Astrocyte of the hippocampus (primary cell): ENCODE measurements at regions not wholly inside any gene's neighbourhood (a gene's known extent, or its start where the extent isn't known, plus 50 kb on each side); places are given as distances from the start of the nearest gene placed in this dataset.

Experiments used
- DNase-seq: peaks from one replicate; pipeline ENCODE4 v3.0.0; 2011; ENCODE audit warnings: low read depth, low spot score

DNA sequence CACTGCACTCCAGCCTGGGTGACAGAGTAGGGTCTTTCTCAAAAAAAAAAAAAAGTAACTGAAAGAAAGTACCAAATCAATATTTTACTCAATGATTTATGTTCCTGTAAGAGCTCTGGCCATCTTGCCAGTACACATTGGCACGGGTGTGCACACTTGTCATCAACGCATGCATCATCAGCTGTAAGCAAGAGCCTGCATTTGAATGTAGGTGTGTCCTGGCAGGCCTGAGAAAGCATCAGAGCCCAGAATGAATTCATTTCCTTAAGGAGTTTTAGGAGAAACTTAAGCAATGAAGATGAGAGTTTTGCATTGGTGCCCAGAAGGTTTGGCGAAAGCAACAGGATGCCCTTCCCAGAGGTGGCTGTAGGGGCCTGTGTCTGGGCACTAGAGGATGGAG, 88.5 kb upstream of the FZD10 start:
- no peak for DNase-seq

DNA sequence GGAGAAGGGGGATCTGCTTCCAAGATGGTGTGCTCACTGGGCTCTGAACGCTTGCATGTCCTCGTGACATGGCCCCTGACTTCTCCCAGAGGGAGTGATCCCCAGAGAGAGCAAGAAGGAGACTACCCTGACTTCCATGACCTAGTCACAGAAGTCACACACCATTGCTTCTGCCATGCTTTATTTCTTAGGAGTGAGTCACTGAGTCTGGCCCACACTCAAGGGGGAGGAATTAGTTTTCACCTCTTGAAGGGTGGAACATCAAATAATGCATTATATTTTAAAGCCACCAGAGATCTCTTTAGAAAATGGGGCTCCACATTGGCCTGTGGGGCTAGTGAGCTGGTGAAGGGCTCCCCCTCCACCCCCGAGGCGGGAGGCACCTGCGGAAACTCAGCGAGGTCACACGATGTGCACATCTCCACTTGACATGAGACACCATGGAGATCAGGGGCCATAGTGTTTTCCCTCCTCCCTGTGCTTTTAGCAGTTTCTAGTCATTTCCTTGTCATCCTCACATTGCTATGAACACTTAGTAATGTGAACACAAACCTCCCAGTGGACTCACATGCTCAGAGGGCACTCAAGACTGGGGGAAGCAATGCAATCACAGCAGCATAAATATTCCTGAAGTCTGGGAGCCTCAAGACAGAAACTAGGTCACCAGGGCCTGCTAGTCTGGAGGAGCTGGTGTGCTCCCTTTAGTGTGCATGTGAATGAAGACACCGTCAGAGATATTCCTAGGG, 87.4 kb upstream of the FZD10 start:
- no peak for DNase-seq

DNA sequence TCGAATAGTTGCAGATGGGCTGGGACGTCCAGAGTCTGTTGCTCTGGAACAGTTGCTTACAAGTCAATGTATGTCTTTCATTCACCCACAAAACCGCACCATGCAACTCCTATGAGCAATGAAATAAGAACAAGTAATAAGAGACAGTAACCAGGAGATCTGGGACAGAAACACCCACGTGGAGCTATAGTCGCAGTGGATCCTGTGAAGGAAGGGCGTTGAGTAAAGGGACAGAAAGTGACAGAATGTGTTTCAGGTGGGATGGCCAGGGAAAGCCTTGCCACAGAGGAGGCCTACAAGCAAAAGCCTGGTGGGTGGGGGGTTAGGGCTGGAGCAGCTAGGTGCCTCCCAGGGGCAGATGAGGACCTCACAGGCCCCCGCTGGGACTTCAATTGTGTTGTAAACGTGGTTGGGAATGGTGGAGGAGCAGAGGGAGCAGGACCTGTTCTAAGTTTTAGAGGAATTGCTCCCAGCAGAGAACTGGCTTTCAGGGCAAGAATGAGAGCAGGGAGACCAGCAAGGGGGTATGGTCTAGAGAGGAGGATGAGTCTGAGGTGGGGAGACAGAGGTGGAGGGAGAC, 86.7 kb upstream of the FZD10 start:
- no peak for DNase-seq

DNA sequence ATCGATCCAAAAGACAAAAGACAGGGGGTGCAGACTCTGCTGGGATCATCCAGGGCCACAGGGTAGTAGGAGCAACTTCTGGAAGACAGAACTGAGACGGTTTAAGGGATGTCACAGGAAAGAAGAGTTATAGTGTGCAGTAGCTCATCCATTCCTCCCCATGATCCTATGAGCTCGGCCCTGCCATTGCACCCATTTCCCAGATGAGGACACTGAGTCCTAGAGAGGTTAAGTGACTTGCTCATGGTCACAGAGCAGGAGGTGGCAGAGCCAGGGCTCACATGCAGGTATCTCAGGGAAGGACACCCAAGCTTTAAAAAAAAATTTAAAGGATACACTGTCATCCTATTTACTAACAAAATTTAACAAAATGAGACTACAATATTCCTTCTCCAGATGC, 86.1 kb upstream of the FZD10 start:
- DNase-seq = no peak

DNA sequence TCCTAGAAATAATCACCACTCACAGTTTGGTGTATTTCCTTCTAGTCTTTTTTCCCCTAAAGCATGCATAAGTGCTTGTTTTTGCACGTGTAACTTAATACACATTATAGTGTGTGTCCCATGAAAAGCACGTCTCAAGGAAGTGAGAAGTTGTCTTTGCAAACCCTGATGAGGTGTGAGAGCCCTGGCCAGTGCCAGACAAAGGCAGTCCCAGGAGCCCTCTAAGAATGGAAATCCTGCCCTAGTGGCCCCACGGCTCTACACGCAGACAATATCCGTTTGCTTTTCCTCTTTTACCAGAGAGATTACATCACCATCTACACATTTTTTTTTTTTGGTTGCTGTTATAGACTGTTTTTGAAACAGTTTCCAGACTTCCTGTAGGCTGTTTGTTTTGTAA, 85.5 kb upstream of the FZD10 start:
- no peak for DNase-seq

DNA sequence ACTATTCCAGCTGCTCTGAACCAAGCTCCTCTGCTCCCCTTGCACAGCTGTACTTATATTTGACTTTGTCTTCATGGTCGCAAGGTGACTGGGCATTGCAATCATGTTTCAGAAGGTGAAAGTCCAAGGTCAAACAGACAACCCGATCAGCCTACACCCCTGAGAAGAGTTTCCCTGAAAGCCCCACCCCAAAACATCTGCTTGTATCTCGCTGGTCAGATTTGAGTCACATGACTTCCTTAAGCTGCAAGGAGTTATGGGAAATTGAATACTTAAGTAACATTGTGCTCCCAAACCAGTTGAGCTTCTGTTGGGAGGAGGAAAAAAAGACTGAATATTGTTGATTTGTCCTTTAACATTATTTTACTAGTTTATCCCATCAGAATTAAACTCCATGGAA, 83.4 kb upstream of the FZD10 start:
- DNase-seq = no peak

- DNase-seq = no peak
These were observed 83.0 kb upstream of the FZD10 start for GRCh38 chr12:130079279-130079678.

DNA sequence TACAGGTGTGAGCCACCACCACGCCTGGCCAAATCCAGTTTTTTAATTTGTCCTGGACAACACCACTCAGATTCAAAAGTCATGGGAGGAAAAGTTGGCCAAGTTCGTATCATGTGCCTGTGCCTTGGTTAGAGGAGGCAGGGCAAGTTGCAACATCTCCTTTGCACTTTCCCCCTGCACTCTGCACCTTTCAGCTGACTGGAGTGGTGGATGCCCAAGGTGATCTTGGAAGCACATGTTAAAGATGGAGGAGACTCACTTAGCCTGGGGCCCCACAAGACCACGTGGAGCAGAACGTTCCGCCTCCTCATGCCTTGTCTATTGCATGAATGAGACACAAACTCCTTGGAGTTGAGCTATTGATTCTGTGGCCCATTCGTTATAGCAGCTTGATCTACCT, 82.1 kb upstream of the FZD10 start:
- DNase-seq = no peak

DNA sequence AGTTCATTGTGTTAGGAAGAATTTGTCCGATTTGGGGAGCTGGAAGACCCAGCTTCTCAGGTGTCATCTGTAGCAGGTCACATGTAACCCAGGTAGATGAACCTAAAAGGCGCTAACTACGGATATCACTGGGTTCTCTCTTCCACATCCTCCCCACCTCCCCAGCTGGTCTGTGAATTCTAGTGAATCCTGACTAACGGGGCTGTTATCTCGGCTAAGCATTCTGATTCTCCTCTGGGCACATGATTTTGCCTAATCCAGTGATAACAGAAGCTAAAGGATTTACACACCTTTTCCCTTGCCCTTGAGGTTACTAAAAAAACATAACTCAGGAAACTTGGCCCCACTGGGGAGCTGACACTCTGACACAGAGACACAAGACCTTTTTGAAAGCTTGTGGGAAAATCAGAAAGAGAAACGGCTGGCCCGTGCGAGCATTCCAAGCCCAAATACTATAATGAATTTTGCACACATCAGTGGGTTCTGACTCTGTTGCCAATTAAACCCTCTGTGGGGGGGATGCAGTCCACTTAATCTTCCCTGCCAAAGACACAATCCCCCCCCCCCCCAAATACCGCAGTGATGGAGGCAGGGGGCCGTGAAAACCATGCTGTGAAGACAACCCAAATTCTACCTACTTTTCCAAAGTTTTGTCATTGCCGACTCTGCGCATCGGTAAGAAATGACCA, 81.0 kb upstream of the FZD10 start:
- no peak for DNase-seq

DNA sequence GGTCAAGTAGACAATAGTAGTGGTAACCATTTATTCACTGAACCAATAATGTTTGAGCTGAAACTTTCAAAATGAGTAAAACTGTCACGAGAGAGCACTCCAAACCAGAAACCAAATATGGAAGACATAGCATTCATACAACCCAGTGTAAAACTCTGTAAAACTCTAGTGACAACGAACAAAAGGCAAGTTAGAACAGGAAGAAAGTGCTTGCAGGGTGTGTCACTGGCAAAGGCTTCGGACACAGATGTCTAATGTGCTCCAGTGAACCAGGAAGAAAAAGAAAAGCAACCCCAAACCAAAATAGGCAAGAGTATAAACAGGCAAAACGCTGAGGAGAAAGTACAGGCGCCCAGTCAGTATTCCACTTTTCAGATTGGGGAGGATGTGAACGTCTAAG, 79.3 kb upstream of the FZD10 start:
- DNase-seq = no peak

- DNase-seq = no peak
These were observed 78.5 kb upstream of the FZD10 start for GRCh38 chr12:130083734-130084133.

GRCh38 chr12:130084359-130084758, 77.9 kb upstream of the FZD10 start:
- DNase-seq = no peak

DNA sequence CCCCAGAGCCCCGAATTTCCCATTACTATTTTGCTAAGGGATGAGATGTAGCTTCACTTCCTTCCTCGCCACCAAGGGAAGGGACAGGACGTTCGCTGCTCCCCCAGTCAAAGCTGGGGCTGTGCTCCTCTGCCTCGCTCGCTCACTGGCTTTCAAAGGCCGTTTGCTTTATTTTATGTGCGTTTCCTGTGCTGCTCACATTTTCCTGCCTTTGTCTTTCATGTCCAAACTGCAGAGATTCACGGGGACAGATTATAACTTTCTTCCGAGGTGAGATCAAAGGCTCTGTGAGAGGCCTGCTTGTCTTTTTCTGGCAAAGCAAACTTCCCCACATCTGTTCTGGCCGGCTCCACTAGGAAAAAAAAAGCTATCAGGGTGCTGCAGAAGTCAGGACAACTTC, 76.0 kb upstream of the FZD10 start:
- no peak for DNase-seq

DNA sequence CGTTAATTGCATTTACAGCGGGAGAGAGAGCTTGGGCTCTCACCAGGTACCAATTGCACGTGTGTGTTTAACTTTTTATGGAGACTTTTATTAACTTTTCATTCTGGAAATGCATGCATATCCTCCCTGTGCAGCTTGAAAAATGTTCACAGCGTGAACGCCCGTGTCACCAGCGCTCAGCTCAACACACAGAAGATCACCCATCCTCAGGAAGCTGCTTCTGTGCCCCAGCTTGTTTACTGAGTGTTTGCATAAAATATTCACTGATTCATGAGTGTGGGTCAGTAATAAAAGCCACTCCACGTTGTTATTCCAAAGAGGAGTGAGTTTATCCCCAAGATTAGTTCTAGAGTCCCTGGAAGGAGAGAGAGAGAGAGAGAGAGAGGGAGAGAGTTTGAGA, 75.5 kb upstream of the FZD10 start:
- DNase-seq = no peak

DNA sequence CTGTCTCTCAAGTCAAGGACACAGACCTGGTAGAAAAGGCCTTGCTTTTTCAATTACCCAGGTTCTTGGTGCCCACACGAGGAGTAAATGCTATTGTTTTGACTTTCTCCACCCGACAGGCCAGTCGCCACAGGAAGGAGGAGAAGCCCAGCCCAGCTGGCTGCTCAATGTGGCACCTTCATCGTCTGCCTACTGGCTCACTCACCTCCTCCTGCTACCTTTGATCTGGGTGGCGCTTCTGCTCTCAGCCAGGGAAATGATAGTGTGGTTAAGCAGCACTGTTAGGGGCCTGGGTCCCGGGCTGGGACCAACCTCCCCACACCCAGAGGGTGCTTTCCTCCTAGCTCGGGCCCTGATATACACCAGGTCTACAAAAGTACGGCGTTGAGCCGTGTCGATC, 75.0 kb upstream of the FZD10 start:
- no peak for DNase-seq

- no peak for DNase-seq
These were observed 73.8 kb upstream of the FZD10 start for GRCh38 chr12:130088504-130088903.

- DNase-seq = no peak
These were observed 71.7 kb upstream of the FZD10 start for GRCh38 chr12:130090542-130090941.

- no peak for DNase-seq
These were observed 68.9 kb upstream of the FZD10 start for GRCh38 chr12:130093380-130093779.

- no peak for DNase-seq
These were observed 64.9 kb upstream of the FZD10 start for GRCh38 chr12:130097342-130097741.

DNA sequence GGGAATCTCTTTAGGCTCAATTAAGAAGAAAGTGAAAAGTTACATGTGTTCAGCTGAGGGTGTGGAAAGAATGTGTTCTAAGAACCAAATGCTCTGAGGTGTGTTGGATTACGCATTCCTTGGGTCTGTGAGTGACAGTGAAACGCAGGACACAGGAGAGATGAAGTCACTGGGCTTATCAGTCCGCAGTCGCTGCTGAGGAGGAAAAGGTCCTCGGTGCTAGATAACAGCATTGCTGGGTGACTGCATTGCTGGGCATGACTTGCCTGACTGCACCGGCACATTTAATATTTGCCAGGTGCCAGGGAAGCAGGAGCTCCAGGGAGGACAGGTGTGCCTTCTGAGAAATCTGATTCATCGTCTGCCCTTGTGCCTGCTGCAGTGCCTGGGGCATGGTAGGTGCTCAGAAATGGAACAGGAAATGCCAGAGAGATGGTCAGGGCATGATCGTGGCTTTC, 64.4 kb upstream of the FZD10 start:
- no peak for DNase-seq

DNA sequence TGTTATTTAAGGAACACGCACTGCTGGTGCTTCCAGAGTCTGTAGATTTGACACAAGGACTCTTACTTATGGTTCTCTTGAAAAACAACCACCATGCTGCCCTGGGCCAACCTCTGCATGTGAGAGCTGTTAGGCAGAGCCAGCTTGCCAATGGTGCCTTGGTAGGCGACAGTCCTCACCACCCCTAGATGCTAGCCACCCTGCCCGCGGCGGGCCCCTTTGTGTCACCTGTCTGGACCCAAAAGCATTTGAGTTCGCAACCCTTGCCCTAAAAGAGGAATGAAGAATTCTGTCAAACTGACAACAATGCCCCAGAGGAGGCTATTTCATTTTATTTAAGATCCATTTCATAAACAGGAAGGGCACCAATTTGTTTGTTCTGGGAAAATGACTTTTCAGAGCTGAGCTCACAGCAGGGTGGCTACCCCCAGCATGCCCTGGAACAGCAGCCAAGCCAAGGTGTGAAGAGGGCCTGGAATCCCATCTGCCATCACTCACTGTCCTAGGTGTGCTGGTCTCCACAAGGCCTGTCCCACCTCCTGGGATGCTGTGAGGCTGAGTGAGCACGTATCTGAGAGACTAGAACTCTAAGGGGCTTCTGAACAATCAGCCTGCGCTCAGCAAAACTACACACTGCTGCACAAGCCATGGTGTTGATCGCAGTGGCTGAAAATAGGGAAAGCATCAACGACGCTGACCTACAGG, 63.8 kb upstream of the FZD10 start:
- DNase-seq = no peak

DNA sequence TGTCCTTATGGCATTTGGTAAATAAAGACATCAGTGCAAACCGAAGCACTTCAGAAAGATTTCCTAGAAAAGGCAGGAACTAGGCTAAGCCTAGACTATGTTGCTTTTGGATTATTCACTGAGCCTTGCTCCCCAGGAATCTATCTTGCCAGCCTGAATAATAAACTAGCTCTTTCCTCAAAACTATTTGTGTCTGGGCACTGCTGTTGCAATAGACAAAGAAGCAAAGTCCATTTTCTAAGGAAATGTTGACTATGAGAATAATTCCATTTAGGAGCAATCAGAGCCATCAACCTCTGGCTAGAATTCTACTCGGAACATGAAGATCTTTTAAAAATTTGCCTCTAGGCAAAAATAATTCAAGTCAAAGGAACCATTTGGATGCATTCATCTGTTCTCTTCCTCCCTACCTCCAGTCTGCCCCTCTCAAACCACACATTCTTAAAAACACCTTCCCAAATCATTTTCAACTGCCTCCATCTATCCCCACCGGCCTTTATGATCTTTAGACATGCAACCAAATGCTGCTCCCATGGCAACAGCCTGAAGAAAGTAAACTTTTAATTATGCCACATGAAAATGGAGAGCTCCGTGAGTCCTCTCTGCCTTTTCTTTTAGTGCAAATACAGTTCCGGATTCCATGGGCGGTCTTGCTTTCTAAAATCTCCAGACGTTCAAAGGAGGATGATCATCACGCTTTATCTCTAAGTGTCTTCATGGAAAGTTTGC, 61.5 kb upstream of the FZD10 start:
- no peak for DNase-seq
